Fibroblast of the aortic adventitia (primary cell): ENCODE measurements at regions not wholly inside any gene's neighbourhood (a gene's known extent, or its start where the extent isn't known, plus 50 kb on each side); places are given as distances from the start of the nearest gene placed in this dataset.
A peak's percentile ranks its signal among the peaks of the same experiment; 100 is the strongest.

Experiments used
- DNase-seq: peaks from one replicate; pipeline ENCODE4 v3.0.0-alpha.2; 2010; ENCODE audit warnings: low read depth
- H3K4me3 ChIP-seq: 2 replicates; pipeline ENCODE4 v1.5.1; 2011; ENCODE audit warnings: low read depth, mild to moderate bottlenecking, control low read depth, low read length, moderate library complexity
- CTCF ChIP-seq: IDR thresholded peaks from 2 replicates; pipeline ENCODE4 v1.5.1; 2011; ENCODE audit warnings: mild to moderate bottlenecking, low read length, control low read depth, inconsistent platforms; ENCODE audit not compliant: insufficient read depth

- H3K4me3 ChIP-seq = no peak overlapping the region
- no peak for DNase-seq
- no peak for TF ChIP-seq CTCF
These were observed 2312.6 kb downstream of the PCDH9 start for GRCh38 chr13:64917566-64917965.

- DNase-seq = peak; percentile 74
- H3K4me3 ChIP-seq = no peak overlapping the region
- TF ChIP-seq CTCF = no peak
These were observed 2318.0 kb downstream of the PCDH9 start for GRCh38 chr13:64912141-64912540.

GRCh38 chr13:64910096-64910495 lies 2320.0 kb downstream of the PCDH9 start:
- no peak for TF ChIP-seq CTCF
- H3K4me3 ChIP-seq = no peak overlapping the region
- DNase-seq = no peak

- H3K4me3 ChIP-seq = no peak overlapping the region
- TF ChIP-seq CTCF = no peak
- DNase-seq = no peak
These were observed 2321.0 kb downstream of the PCDH9 start for GRCh38 chr13:64909184-64909583.

GRCh38 chr13:64900039-64900438 lies 2330.1 kb downstream of the PCDH9 start:
- no peak for DNase-seq
- TF ChIP-seq CTCF = no peak
- no peak overlapping the region for H3K4me3 ChIP-seq

- DNase-seq = no peak
- no peak for TF ChIP-seq CTCF
These were observed 2345.2 kb downstream of the PCDH9 start for GRCh38 chr13:64884976-64885375.

GRCh38 chr13:64877176-64877575 lies 2353.0 kb downstream of the PCDH9 start:
- no peak for TF ChIP-seq CTCF
- H3K4me3 ChIP-seq = no peak overlapping the region

More at GRCh38 chr13:64884976-64885375, 2345.2 kb downstream of the PCDH9 start:
- H3K4me3 ChIP-seq = no peak overlapping the region

More at GRCh38 chr13:64877176-64877575, 2353.0 kb downstream of the PCDH9 start:
- no peak for DNase-seq
